Large intestine (tissue), 3 donors: ENCODE measurements at regions not wholly inside any gene's neighbourhood (a gene's known extent, or its start where the extent isn't known, plus 50 kb on each side); places are given as distances from the start of the nearest gene placed in this dataset.
A peak's percentile ranks its signal among the peaks of the same experiment; 100 is the strongest.

Source experiments
- DNase-seq, 2 donors: peaks; one replicate each; pipeline versions ENCODE4 v3.0.0 to v3.0.0-alpha.2; 2013
- H3K27ac ChIP-seq: one replicate; pipeline ENCODE4 v1.5.1; 2013; ENCODE audit warnings: low read length
- H3K27me3 ChIP-seq: 2 replicates; pipeline ENCODE4 v1.6.1; 2013; ENCODE audit warnings: low read length; ENCODE audit not compliant: control insufficient read depth, insufficient read depth
- H3K36me3 ChIP-seq: 2 replicates; pipeline ENCODE4 v1.6.1; 2013; ENCODE audit warnings: low read length; ENCODE audit not compliant: control insufficient read depth, insufficient read depth
- H3K4me1 ChIP-seq: one replicate; pipeline ENCODE4 v1.6.1; 2013; ENCODE audit warnings: low read length; ENCODE audit not compliant: control insufficient read depth, insufficient read depth
- H3K4me3 ChIP-seq: one replicate; pipeline ENCODE4 v1.5.1; 2013; ENCODE audit warnings: low read length
- H3K9me3 ChIP-seq: one replicate; pipeline ENCODE4 v1.6.1; 2013; ENCODE audit warnings: mild to moderate bottlenecking, low read depth, low read length, moderate library complexity; ENCODE audit not compliant: control insufficient read depth
- WGBS: methylation state at CpG from one replicate; pipeline ENCODE4 v1.1.5; 2013; ENCODE audit warnings: low lambda C conversion rate; ENCODE audit not compliant: insufficient coverage; 5-methylcytosine and 5-hydroxymethylcytosine counted together

- WGBS: 100% methylated on average over 1 of the region's 1 CpG
- H3K27ac ChIP-seq: no peak overlapping the region
- H3K9me3 ChIP-seq: peaks cover 4% of the 10 kb centered on the region
- H3K4me1 ChIP-seq: no peaks in the 10 kb centered on the region
- H3K36me3 ChIP-seq: no peaks in the 10 kb centered on the region
- no peak overlapping the region for H3K4me3 ChIP-seq
- no peaks in the 10 kb centered on the region for H3K27me3 ChIP-seq
- no peak for DNase-seq
Measured at GRCh38 chr4:149095811-149096210, 653.6 kb upstream of the NR3C2 start.

- no peak overlapping the region for H3K27ac ChIP-seq
- no peaks in the 10 kb centered on the region for H3K4me1 ChIP-seq
- H3K36me3 ChIP-seq: no peaks in the 10 kb centered on the region
- peaks cover 4% of the 10 kb centered on the region for H3K9me3 ChIP-seq
- H3K4me3 ChIP-seq: no peak overlapping the region
- DNase-seq: no peak
- H3K27me3 ChIP-seq: no peaks in the 10 kb centered on the region
Measured at GRCh38 chr4:149095001-149095400, 652.8 kb upstream of the NR3C2 start.

- WGBS: no CpG with 5 or more reads among the region's 4 CpGs
Measured at GRCh38 chr4:149084144-149084543, 641.9 kb upstream of the NR3C2 start.

GRCh38 chr4:149077181-149077580 is 635.0 kb upstream of the NR3C2 start:
- Histone ChIP-seq H3K4me1 (no peaks in the 10 kb centered on the region), H3K36me3 (no peaks in the 10 kb centered on the region), H3K27me3 (no peaks in the 10 kb centered on the region), H3K9me3 (no peaks in the 10 kb centered on the region), H3K27ac (no peak overlapping the region), H3K4me3 (no peak overlapping the region)
- DNase-seq: no peak
- 50% methylated on average over 1 of the region's 1 CpG for WGBS

More at GRCh38 chr4:149084144-149084543, 641.9 kb upstream of the NR3C2 start:
- Histone ChIP-seq H3K4me3 (no peak overlapping the region), H3K36me3 (no peaks in the 10 kb centered on the region), H3K9me3 (no peaks in the 10 kb centered on the region), H3K4me1 (no peaks in the 10 kb centered on the region), H3K27me3 (no peaks in the 10 kb centered on the region), H3K27ac (no peak overlapping the region)
- no peak for DNase-seq

DNA sequence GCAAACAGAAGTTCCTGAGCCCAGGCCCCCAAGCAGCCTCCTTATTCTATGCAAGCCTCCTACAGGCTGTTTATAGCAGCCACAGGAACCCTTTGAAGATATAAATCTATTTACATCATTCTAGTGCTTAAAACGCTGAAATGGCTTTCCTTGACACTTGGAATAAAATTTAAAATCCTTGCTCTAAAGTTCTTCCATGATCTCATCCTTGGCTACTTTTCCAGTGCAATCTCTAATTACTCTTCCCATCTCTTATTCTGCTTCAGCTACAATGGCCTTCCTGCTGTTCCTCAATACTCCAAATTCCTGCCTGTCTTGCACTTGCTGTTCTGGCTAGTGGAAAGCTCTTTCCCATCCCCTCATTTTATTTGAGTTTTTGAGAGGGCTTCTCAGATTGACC is 634.2 kb upstream of the NR3C2 start:
- Histone ChIP-seq H3K27me3 (no peaks in the 10 kb centered on the region), H3K36me3 (no peaks in the 10 kb centered on the region), H3K27ac (no peak overlapping the region), H3K4me1 (no peaks in the 10 kb centered on the region), H3K9me3 (no peaks in the 10 kb centered on the region), H3K4me3 (no peak overlapping the region)
- no CpG with 5 or more reads among the region's 1 CpG for WGBS
- DNase-seq: peak in 1 of 2 donors; percentile 3

DNA sequence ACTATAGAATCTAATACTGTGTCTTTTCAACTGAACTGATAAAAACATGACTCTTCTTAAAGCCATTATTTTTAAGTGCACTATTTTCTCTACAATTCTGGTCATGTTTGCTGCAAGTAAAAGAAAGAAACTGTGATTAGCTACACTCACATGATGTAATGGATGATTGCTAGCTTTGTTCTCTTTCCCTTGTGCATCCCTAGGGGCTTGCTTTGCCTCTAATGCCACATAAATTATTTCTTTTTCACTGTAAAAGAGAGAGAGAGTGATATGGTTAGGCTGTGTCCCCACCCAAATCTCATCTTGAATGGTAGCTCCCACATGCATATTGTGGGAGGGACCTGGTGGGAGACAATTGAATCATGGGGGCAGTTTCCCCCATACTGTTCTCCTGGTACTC is 630.2 kb upstream of the NR3C2 start:
- DNase-seq: no peak
- Histone ChIP-seq H3K4me1 (no peaks in the 10 kb centered on the region), H3K36me3 (no peaks in the 10 kb centered on the region), H3K27me3 (no peaks in the 10 kb centered on the region), H3K4me3 (no peak overlapping the region), H3K27ac (no peak overlapping the region), H3K9me3 (no peaks in the 10 kb centered on the region)

DNA sequence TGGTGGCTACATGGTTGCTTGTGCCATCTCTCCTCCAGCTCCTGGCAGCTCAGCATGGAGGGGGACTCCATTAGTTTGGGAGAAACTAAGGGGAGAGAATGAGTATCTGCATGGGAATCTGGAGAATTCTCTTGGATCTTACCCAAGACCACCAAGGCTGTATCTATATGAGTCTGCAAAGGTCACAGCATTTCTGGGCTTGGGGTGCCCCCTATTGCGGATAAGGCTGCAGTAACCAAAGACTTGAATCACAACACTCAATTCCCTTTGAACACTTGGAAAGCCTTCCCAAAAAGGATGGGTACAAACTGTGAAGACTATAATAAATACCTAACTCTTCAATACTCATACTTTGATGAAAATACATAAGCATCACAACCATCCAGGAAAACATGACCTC is 623.5 kb upstream of the NR3C2 start:
- no peak overlapping the region for H3K4me3 ChIP-seq
- DNase-seq: no peak
- no CpG with 5 or more reads among the region's 1 CpG for WGBS
- no peak overlapping the region for H3K27ac ChIP-seq
- no peaks in the 10 kb centered on the region for H3K27me3 ChIP-seq
- no peaks in the 10 kb centered on the region for H3K36me3 ChIP-seq
- peaks cover 4% of the 10 kb centered on the region for H3K9me3 ChIP-seq
- H3K4me1 ChIP-seq: no peaks in the 10 kb centered on the region

DNA sequence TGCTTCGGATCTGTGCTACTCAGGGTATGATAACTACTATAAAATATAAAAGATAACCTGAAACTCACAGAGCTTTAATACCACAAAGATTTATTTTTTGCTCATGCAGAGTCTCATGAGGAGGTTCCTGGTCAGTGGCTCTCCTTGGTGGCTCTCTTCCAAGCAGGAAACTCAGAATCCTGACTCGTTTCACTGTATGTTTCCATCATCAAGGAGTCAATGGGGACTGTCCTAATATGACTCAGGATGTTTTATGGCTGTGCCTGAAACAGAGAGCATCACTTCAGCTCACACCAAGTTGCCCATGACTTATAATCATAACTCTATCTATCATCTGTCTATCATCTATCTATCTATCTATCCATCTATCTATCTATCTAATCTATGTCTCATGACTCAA is 620.8 kb upstream of the NR3C2 start:
- Histone ChIP-seq H3K4me1 (no peaks in the 10 kb centered on the region), H3K9me3 (peaks cover 4% of the 10 kb centered on the region), H3K4me3 (no peak overlapping the region), H3K36me3 (no peaks in the 10 kb centered on the region), H3K27me3 (no peaks in the 10 kb centered on the region), H3K27ac (no peak overlapping the region)
- no peak for DNase-seq
- no CpG with 5 or more reads among the region's 2 CpGs for WGBS

DNA sequence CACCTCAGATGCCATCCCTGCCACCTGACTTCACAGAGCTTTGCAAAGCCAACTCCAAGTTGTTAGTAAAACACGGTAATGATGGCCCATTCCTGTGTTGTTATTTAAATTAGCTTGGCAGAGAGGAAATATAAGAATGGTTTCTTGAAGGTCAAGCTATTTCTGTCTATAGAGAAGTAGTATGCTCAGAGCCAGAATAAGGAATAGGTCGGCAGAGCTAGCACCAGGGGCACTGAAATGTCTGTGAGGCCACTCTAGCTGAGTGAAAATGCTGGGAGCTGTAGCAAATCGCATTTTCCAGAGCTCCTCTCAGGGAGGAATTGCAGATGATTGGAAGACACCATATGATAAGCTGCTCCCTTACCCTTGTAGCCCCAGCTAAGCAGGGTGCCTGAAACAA is 615.4 kb upstream of the NR3C2 start:
- H3K4me3 ChIP-seq: no peak overlapping the region
- H3K27me3 ChIP-seq: no peaks in the 10 kb centered on the region
- H3K9me3 ChIP-seq: no peaks in the 10 kb centered on the region
- no peak overlapping the region for H3K27ac ChIP-seq
- DNase-seq: no peak
- no peaks in the 10 kb centered on the region for H3K36me3 ChIP-seq
- no CpG with 5 or more reads among the region's 3 CpGs for WGBS
- H3K4me1 ChIP-seq: no peaks in the 10 kb centered on the region

GRCh38 chr4:149056615-149057014 is 614.4 kb upstream of the NR3C2 start:
- no peak for DNase-seq
- H3K9me3 ChIP-seq: no peaks in the 10 kb centered on the region
- H3K36me3 ChIP-seq: no peaks in the 10 kb centered on the region
- no peaks in the 10 kb centered on the region for H3K27me3 ChIP-seq
- no CpG with 5 or more reads among the region's 2 CpGs for WGBS
- H3K4me3 ChIP-seq: no peak overlapping the region
- H3K27ac ChIP-seq: no peak overlapping the region
- H3K4me1 ChIP-seq: no peaks in the 10 kb centered on the region

GRCh38 chr4:149055624-149056023 is 613.4 kb upstream of the NR3C2 start:
- 40% methylated on average over 1 of the region's 1 CpG for WGBS
- H3K4me3 ChIP-seq: no peak overlapping the region
- no peaks in the 10 kb centered on the region for H3K36me3 ChIP-seq
- no peak overlapping the region for H3K27ac ChIP-seq
- H3K9me3 ChIP-seq: no peaks in the 10 kb centered on the region
- H3K27me3 ChIP-seq: no peaks in the 10 kb centered on the region
- no peak for DNase-seq
- H3K4me1 ChIP-seq: no peaks in the 10 kb centered on the region
